Ovary (tissue), 3 donors: ENCODE measurements at regions not wholly inside any gene's neighbourhood (a gene's known extent, or its start where the extent isn't known, plus 50 kb on each side); places are given as distances from the start of the nearest gene placed in this dataset.

Experiments used
- EP300 ChIP-seq: sonication (generic); formaldehyde crosslinking; IDR thresholded peaks from one replicate; pipeline ENCODE4 v1.6.1; 2017; ENCODE audit warnings: antibody characterized with exemption
- POLR2A ChIP-seq: fragments of 450-650 bp; IDR thresholded peaks from one replicate; pipeline ENCODE4 v1.6.1; 2017; ENCODE audit warnings: antibody characterized with exemption, mild to moderate bottlenecking, moderate library complexity
- TF ChIP-seq, protein P1 (sequence below), 3 donors: fragments of 450-650 bp in 2 of 3; fragments of 200-600 bp in 1 of 3; IDR thresholded peaks; one replicate each; pipeline versions ENCODE4 v1.5.1 to v1.8.0; 2016 to 2022; ENCODE audit warnings: antibody characterized with exemption in 3 of 3, mild to moderate bottlenecking in 1 of 3
- donor health status: DM: no; HTN: no; CAD: no.

- TF ChIP-seq, protein P1, sequence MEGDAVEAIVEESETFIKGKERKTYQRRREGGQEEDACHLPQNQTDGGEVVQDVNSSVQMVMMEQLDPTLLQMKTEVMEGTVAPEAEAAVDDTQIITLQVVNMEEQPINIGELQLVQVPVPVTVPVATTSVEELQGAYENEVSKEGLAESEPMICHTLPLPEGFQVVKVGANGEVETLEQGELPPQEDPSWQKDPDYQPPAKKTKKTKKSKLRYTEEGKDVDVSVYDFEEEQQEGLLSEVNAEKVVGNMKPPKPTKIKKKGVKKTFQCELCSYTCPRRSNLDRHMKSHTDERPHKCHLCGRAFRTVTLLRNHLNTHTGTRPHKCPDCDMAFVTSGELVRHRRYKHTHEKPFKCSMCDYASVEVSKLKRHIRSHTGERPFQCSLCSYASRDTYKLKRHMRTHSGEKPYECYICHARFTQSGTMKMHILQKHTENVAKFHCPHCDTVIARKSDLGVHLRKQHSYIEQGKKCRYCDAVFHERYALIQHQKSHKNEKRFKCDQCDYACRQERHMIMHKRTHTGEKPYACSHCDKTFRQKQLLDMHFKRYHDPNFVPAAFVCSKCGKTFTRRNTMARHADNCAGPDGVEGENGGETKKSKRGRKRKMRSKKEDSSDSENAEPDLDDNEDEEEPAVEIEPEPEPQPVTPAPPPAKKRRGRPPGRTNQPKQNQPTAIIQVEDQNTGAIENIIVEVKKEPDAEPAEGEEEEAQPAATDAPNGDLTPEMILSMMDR (IDR thresholded peaks at IDR 0.05) = no peak
- TF ChIP-seq EP300 (no peak), POLR2A (no peak)
These were observed 111.4 kb upstream of the ZFHX3 start for GRCh38 chr16:73159296-73159695.
